ENCODE measurements at regions not wholly inside any gene's neighbourhood (a gene's known extent, or its start where the extent isn't known, plus 50 kb on each side); places are given as distances from the start of the nearest gene placed in this dataset.

DNA sequence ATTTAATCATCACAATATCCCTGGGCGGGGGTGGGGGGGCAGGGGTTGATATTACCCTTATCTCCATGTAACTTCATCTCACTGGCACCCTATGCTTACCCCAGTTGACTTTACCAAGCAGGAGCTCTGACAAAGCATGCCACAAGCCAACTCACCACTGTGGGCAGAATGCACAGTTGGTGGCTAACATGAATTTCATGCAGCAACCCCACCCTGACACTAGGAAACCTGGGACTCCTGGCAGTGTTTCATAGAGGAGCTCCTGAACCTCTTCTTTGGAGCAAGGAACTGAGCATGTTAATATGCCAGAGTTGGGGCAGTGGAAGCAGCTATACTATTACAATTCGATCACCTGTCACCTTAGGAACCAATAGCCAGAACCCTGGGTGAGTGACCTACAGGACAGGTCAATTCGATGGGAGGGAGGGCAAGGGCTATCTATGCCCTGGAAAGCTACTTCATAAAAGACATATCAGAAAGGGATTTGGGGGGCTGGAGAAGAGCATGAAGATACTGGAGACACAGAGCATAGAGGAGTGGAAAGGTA, 97.2 kb upstream of the ACSL4 start:
- no peak for ATAC-seq
- Histone ChIP-seq H3K27ac (no peak overlapping the region), H3K4me1 (peaks cover 0 to 16% (median 0%) of the 10 kb centered on the region in 9 donors), H3K4me3 (no peak overlapping the region), H3K9me3 (no peaks in the 10 kb centered on the region), H3K27me3 (peaks cover 0 to 50% (median 0%) of the 10 kb centered on the region in 7 donors), H3K36me3 (no peaks in the 10 kb centered on the region)
- DNase-seq, result no peak
- 84 to 100% methylated on average over 3 of the region's 3 CpGs for WGBS, 2 donors
- TF ChIP-seq CTCF (IDR thresholded peaks at IDR 0.05), result no peak
- intact Hi-C loops (cut with DNase I), result no loop called here

DNA sequence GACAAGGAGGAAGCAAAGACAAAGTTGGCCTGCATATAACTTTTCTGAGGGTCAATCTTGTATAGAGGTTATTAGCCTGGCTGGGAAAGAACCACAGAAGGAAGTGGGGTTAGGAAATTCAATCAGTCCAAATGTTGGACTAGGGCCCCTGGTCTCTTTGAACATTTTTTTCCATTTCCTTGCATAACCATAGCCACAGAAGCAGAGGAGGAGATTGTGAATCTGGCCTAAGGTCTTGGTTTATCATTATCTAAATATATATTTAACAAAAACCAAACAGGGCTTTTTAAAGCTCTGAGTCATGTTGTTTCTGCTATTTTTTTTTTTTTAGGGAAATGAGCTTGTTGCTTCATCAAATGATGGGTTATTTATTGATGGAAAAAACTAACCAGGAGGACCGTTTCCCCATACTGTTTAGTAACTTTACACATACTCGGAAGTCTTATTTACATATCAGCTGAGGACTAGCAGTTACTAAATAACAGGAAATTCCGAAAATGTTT, 97.7 kb upstream of the ACSL4 start:
- Histone ChIP-seq H3K4me1 (peaks cover 0 to 16% (median 0%) of the 10 kb centered on the region in 9 donors), H3K36me3 (no peaks in the 10 kb centered on the region), H3K9me3 (no peaks in the 10 kb centered on the region), H3K27me3 (peaks cover 0 to 47% (median 0%) of the 10 kb centered on the region in 7 donors), H3K4me3 (no peak overlapping the region), H3K27ac (no peak overlapping the region)
- no peak for DNase-seq
- 51 to 52% methylated on average over 3 of the region's 3 CpGs for WGBS, 2 donors
- TF ChIP-seq CTCF (IDR thresholded peaks at IDR 0.05), result no peak
- intact Hi-C loops (cut with DNase I), result no loop called here
- ATAC-seq, result peak in 3 of 8 donors; percentile 20 to 31 (median 28)

- no peak for ATAC-seq
- intact Hi-C loops (cut with DNase I), result no loop called here
- H3K27me3 ChIP-seq, result peaks cover 0 to 41% (median 0%) of the 10 kb centered on the region in 7 donors
- H3K27ac ChIP-seq, result no peak overlapping the region
- WGBS, 2 donors, result 72% methylated on average over 6 of the region's 6 CpGs
- peaks cover 0 to 16% (median 0%) of the 10 kb centered on the region in 9 donors for H3K4me1 ChIP-seq
- no peak for DNase-seq
- no peaks in the 10 kb centered on the region for H3K9me3 ChIP-seq
- no peak for TF ChIP-seq CTCF (IDR thresholded peaks at IDR 0.05)
- H3K4me3 ChIP-seq, result no peak overlapping the region
- H3K36me3 ChIP-seq, result no peaks in the 10 kb centered on the region
These were observed 98.4 kb upstream of the ACSL4 start for GRCh38 chrX:109831326-109831985.

DNA sequence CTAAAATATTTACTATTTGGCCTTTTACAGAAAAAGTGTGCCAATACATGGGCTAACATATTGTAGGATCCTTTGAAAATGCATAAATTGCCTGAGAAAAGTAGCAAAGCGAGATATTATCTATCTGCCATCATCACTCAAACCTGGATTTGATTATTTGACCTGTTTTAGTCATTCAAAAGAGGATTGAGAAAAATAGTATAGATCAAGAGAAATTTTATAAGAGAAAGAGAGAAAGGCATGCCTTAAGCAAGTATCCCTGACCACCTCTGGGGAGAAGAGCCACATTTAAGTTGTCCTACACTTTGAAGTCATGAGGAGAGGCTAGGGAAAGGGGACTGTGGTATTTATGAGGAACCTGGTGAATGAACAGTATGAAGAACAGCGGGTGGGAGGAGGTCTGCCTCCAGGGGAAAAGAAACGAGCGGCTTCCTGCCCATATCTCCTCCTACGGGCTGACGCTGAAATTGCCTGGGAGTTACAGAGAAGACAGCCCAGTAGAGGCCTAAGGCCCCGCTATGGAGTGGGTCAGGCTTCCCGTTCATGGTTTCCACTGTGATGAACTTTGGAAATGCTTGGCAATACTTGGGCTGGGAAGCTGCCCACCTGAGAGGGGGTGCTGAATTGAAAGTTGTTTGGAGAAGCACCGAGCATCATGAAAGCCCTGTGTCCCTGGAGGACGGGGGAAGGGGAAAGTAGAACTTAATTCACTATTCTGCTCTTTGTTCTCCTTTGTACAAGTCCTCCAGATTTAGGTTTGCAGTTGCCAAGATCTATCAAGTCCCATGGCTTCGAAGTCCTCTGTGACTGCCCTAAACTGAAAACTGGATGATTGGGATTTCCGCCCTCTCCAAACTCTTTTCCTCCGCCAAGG, 106.9 kb upstream of the ACSL4 start:
- ATAC-seq, result peak; percentile 55 to 79 (median 69)
- no peak overlapping the region for H3K4me3 ChIP-seq
- TF ChIP-seq CTCF (IDR thresholded peaks at IDR 0.05), result peak in 3 of 9 donors; percentile 13 to 23 (median 18)
- peak overlapping the region in 8 of 10 donors; percentile 10 to 84 (median 58) for H3K27ac ChIP-seq
- H3K9me3 ChIP-seq, result no peaks in the 10 kb centered on the region
- peaks cover 0 to 32% (median 0%) of the 10 kb centered on the region in 9 donors for H3K4me1 ChIP-seq
- no peak for DNase-seq
- intact Hi-C loops (cut with DNase I), result no loop called here
- WGBS, 2 donors, result 50 to 60% methylated on average over 13 of the region's 13 CpGs
- H3K36me3 ChIP-seq, result no peaks in the 10 kb centered on the region
- H3K27me3 ChIP-seq, result peaks cover 0 to 51% (median 0%) of the 10 kb centered on the region in 7 donors
